IPS DF 4.7 (cell line): ENCODE measurements at regions not wholly inside any gene's neighbourhood (a gene's known extent, or its start where the extent isn't known, plus 50 kb on each side); places are given as distances from the start of the nearest gene placed in this dataset.
"Not testable (repeated sequence)": the region's sequence is repeated elsewhere in the genome, so short reads cannot be mapped to it uniquely, and the experiment has no call there.

Experiments used
- DNase-seq: peaks from one replicate; pipeline ENCODE4 v3.0.0-alpha.2; 2013; ENCODE audit warnings: low spot score; ENCODE audit errors: extremely low read depth

DNA sequence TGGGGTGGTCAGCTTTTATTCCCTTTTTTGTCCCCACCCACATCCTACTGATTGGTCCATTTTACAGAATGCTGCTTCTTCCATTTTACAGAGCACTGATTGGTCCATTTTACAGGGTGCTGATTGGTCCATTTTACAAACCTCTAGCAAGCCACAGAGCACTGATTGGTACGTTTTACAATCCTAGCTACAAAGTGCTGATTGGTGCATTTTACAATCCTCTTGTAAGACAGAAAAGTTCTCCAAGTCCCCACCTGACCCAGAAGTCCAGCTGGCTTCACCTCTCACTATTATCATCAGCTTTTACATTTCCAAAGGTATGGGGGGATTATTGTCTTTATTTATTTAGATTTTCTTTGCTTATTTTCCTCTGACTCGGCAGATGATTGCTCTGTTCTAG lies 390.4 kb upstream of the STXBP6 start:
- not testable (repeated sequence) for DNase-seq

DNA sequence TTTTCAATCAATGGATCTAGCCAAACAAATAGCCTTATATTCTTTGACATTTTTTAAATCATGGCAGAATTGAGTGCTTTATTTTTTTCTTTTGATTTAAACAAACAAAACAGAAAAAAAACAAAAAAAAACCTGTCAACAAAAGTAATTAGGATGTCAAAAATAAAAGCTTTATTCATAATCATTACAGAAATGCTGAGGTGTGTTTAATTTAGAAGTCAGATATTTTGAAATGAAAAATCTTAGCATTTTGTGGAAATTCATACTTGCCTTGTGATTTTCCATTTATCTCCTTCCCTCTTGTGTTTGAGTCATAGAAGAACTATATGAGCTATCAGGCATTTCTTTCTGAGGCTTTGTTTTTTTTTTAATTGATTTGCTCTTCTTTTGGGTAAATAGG lies 387.0 kb upstream of the STXBP6 start:
- no peak for DNase-seq

DNA sequence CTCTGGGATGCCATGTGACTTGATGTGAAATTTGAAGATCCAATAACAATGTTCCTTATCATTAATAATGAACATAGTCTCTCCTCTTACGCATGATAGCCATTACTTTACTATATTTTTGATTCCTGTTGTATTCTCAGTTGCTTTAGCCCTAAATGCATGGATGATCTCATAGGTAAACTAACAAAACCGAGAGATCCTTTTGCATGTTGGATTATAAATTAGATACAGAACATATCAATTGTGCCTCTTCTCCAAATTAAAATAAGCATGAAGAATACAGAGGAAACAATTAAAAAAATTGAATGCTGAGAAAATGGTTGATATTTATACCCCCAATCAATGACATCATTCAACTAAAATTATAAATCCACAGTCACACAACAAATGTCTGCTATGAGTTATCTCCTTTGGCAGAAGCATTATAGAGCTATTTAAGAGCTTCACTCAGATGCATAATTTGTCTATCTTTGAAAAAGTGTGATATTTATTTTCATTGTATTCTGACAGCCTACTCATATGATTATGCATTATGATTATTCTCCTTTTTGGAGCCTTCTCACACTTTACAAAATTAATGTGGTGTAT lies 386.4 kb upstream of the STXBP6 start:
- no peak for DNase-seq

DNA sequence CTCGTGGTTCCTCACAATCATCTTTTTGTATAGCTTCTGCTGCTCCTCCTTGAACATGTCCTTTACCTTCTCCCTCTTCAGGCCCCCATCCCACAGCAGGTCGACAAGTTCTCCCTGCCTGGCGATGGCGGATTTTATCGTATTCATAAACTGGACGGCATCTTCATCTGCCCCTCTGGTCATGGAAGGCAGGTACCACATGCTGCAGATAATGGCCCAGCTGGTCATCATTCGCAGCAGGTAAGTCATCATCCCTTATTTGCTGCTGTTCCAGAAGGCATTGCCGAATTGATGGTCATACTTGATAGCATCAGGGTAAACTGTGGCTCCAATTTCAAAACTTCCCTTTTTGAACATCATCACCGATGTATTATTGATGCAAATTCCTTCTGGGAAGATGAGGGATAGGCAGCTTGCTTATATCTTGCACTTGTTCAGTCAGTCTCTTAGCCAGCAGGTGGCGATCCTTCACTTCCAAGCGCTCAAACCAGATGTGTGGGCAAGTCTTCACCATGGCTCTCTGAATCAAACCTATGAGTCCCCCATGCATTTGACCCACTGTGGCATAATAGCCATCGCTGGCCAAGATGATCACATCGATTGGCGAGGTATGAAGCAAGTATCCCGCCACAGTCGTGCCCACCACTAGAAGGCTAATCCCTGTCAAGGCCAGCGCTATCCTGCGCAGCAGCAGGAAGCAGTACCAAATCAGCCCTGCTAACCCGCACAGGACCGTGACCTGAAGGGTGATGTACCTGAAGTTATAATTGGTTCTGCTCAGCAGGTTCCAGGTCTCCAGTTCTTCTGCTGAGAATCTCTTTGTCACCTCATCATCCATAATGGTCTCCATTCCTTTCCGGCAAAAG lies 381.5 kb upstream of the STXBP6 start:
- peak; percentile 33 for DNase-seq

DNA sequence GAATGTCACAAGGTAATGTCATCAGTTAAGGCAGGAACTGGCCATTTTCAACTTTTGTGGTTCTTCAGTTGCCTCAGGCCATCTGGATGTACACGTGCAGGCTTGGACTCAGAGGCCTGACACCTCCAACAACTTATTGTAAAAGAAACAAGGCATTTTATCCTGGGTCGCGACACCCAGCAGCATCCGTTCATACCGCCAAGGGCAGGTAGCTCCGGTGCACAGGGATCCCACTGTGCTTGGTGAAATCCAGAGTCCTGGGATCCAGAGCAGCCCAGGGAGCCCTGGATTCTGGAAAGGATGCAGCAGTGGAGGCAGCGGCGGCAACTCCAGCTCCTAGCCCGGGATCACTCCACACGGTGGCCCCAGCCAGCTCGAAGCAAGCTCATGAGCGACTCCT lies 380.9 kb upstream of the STXBP6 start:
- no peak for DNase-seq

DNA sequence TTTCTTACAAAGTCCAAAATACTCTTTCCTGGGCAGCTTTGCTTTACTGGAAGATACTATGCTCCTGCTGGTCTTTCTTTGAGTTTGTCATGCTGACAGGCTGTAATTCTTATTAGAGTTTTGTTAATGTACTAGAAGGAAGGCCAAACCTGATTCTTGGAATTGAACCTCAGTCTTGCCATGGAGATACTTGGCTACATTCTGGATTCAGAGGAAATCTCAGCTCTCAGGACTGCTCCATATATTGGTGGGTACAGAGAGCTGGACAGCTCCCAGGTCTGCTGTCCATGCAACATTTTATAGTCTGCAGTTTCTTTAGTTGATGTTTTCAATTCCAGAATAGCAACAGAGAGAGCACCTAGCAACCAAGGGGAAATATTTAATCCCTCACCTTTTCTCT lies 363.1 kb upstream of the STXBP6 start:
- no peak for DNase-seq

DNA sequence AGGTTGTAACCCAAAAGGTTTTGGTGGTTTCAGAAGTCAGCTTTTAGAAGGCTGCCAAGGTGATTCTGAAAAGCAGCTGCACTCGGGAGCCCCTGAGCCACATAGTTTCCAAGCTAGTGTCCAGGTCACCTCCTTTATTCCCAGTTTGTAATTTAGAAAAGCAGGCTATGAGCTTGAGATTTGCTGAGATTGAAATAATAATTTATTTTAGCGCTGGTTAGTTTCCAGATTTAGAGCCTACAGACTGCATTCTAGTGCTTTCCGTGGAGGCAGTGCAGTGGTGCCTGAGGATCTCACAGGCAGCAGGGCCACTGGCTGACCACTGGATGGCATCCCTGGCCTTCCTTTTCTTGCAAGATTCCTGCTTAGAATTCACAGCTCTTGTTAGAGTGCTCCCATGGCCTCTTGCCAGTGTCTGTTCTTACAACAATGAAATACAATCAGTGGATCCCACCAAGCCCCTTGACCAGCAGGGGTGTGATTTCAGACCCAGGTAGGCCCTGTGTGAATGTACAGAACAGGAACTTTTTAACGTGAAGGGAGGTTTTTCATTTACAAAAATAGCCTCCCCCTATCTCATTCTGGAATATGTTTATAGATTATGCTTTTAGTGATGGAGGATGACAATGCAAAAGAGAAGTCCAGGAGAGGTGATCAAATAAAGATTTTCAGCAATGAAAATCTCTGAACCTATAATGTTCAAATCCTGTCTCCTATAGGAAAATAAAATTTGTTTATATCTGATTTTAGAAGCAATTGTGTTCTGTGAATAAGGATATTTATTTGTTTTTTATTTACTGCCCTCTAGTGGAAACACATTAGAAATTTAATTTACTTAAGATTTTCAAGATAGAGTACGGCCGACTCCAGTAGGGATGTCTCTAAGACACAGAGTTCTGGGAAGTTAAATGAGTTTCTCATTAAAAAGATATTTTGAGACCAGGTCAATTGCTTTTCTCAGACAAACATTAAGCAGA lies 362.1 kb upstream of the STXBP6 start:
- DNase-seq, result no peak

DNA sequence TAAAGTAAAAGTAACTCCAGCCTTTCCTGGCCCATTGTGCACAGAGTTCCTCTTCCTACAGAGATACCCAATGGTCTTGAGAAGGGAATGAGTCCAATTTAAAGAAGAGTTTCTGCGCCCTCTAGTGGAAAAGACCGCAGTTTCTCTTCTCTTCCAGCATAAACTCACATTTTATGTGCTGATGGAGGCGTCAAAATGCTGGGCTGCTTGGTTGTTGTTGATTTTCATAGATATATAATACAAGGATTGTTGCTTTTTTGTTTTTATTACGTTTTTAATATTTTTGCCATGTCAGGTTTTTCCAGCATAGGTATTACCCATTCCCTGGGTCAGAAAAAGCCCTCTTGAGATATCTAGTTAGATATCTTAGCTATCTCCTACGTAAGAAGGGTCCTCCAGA lies 356.9 kb upstream of the STXBP6 start:
- DNase-seq, result no peak

DNA sequence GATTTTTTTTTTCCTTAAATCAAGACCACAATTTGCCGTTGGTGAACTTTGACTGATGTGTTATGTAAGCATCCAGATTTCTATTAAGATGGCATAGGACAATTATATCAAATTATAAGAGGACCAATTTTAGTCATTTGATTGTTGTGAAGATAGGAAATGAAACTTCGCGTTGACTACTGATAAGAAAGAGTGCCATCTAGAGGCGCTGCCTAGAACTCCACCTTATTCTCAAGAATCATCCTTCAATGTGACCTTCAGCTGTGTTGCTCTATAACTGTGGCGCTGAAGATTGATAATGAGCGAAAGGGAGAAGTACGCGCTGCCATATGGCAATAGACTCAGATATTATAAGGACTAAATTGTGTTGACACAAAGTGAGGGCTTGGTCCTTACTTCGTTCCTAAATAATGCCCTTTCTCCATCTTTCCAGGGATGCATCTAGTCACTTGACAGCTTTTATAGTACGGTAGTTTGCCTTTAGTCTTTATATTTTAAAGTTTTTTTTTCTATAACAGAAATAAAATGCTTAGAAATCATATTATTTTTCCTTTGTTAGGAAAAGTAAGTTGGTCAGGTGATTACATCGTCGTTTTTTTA lies 350.8 kb upstream of the STXBP6 start:
- DNase-seq, result no peak

DNA sequence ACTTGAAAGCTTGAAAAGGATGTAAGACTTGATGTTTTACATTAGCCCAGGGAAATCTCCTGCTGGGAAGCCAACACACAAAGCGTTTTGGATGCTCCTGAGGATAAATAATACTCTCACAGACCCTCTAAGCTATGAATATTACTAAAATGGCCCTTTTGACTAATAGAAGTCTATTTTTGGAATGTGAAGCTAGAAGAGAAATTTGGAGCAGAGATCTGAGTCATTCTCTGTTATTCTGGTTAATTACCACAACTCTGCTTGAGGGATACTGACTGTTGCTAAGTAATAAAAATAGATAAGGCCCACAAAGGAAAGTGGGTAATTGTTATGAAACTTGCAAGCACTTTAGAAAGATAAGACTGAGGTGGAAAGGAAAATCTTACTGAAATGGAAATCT lies 346.2 kb upstream of the STXBP6 start:
- DNase-seq, result no peak

DNA sequence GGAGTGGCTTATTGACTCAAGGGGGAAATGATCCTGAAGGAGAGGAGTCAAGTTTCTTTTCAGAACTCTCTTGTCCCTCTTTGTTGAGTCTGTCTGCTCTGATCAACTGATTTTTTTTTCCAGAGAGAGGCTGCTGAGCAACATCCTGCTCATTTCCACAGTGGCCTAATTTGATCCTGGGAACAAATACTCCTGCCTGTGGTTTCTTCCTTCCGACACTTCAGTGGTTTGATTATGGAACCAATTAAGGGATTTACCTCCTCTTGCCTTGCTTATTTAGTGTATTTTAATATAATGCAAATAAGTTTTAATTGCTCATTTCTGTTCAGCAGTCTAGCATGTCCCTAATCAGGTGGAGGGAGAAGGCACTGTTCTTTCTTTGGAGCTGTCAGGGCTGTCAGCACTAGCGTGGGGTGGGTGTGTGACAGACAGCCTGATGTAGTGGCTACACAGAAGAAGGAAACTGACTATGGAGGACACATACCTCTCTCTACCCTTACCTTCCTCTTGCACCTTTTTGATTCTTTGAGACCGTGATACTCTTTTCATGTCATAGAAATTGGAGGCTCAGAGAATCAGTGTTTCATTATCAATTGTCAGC lies 344.9 kb upstream of the STXBP6 start:
- DNase-seq, result no peak

DNA sequence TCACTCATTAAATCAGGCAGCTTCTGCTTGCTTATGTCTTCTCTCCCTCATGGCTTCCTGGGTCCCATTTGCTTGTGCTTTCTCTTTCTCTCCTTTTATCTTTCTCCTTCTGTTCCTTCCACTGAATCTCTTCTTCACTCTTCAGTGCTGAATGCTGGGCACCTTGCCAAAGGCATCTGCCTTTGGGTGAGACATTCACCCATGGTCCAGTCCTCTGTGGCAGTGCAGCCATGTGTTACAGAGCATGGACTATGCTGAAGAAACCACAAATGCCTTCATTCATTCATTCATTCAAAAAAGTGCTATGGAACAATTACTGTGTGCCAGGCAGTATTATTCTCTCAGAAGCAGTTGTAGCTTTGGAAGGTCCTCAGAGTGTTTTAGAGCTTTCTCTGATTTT lies 344.4 kb upstream of the STXBP6 start:
- no peak for DNase-seq

DNA sequence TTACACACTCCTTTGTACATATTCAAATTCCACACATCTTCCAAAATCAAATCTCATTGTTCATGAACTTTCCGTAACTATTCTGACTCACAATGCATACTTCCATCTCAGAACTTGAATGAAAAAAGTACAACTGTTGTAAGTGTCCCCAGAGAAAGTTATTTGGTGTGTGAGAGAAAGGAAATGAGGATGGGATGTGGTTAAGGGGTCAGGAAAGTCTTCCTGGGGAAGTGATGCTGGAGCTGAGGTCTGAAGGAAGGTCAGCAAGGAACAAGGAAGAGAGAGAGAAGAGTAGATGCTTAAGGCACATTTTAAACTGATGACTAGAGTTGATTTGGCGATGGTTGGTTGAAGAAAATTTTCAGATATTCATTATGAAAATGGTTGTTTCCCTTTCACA lies 340.0 kb upstream of the STXBP6 start:
- DNase-seq, result no peak

DNA sequence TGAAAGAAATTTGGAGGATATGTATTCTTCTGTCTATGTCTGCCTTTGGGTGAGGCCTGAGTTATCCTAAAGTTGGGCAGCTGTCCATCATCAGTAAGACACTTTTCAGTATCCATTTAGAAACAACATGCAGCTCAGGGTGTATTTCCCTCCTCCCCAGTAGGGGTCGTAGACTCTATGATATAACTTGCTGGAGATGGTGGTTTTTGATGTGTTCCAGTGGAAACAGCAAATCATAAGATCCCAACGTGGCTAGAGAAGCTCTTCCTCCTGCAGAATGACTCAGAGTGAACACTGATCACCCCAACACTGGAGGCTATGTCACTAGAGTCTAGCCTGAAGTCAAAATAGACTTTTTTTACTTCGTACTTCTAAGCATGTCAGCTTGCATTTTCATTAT lies 331.6 kb upstream of the STXBP6 start:
- no peak for DNase-seq

DNA sequence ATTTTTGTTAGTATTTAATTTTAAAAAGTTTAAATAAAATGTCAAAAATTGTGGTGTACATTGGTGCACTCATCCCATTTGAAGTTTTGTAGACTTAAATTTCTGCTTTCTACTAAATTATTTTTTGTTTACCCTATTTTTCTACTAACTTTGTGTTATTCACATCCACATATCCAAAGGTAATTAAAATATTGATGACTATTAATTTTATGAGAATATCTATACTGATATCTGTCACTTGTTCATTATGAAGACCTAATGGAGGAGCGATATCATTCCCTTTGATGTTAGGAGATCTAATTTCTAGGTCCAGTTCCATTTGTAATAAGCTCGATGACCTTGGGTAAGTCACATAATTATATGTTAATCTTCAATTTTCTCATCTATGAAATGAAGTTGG lies 325.7 kb upstream of the STXBP6 start:
- no peak for DNase-seq

DNA sequence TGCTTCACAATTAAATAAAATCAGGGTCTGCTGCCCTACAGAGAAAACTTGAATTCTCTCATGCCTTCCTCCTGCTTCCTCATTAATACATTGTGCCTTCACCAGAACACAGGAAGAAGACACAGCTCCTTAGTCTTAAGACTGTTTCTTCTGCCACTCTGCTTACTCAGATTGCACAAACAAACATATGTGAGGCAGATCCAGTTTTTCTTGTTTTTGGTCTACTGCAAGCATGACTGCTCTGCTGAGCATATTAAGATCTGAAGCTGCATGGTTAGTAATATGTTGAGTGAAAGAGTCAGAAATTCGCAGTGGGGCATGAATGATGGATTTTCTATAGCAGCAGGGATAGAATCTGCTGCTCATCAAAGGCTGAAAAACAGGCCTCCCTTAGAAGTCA lies 321.1 kb upstream of the STXBP6 start:
- DNase-seq, result no peak

DNA sequence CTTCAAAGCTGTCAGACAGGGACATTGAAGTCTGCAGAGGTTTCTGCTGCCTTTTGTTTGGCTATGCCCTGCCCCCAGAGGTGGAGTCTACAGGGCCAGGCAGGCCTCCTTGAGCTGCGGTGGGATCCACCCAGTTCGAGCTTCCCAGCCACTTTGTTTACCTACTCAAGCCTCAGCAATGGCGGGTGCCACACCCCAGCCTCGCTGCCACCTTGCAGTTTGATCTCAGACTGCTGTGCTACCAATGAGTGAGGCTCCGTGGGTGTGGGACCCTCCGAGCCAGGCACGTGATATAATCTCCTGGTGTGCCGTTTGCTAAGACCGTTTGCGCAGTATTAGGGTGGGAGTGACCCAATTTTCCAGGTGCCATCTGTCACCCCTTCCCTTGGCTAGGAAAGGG lies 320.1 kb upstream of the STXBP6 start:
- DNase-seq, result not testable (repeated sequence)

DNA sequence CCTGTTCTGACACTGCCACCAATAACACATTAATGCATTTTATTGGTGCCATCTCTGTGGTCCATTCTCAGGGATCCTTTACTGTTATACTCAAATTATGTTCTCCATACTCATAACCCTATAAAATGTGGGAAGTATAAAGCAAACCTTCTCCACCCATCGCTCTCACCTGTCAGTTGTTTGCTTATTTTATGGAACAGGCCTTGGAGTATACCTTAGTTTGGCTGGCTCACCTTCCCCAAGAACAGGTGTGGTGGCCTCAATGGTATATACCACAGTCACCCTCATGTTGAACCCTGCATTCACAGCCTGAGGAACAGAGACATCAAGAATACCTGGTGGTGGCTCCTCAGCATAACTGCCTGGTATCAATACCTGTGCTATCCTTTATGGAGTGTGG lies 308.4 kb upstream of the STXBP6 start:
- no peak for DNase-seq

DNA sequence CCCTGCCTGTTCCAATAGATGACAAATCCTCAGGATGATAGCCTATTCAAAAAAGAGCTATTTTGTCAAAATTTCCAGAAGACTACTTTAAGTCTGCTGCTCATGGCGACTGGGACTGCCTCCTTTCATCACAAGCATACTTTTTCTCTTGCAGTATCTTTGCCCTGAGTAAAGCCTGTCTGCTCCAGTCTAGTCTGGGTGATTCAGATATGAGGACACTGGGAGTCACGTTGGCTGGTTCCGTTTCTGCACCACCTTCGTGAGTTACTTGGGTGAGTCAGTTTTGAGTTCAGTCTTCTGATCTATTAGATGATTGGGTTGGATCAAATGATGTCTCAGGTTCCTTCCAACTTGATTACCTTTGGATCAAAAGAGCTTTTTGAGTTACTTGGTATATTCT lies 301.3 kb upstream of the STXBP6 start:
- DNase-seq, result no peak

DNA sequence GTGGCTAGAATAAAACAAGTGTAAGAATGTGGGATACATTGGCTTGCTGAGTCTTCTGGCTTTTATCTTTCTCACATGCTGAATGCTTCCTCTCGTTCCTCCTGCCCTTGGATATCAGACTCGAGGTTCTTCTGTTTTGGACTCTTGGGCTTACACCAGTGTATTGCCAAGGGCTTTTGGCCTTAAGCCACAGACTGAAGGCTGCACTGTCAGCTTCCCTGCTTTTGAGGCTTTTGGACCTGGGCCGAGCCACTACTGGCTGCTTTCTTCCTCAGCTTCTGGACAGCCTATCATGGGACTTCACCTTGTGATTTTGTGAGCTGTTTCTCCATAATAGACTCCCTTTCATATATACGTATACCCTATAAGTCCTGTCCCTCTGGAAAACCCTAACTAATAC lies 300.9 kb upstream of the STXBP6 start:
- no peak for DNase-seq

DNA sequence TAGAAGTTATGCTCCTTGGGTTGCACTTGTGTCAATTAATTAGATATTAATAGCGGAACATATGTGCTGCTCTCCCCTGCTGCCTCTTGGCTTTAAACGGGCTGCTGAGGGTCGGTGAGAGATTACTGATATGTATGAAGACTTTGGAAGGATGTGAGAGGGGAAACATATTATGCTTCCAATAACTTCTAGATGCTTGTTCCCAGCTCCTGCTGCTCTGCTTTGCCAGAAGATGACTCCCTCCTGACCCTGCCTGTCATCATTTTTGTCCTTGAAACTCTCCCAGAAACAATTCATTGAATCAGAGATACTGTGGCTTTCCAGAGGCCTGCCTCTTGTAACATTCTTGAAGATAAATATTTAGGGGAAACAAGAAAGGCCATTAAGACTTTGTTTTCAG lies 300.1 kb upstream of the STXBP6 start:
- DNase-seq, result no peak
